ENCODE measurements at regions not wholly inside any gene's neighbourhood (a gene's known extent, or its start where the extent isn't known, plus 50 kb on each side); places are given as distances from the start of the nearest gene placed in this dataset.

DNA sequence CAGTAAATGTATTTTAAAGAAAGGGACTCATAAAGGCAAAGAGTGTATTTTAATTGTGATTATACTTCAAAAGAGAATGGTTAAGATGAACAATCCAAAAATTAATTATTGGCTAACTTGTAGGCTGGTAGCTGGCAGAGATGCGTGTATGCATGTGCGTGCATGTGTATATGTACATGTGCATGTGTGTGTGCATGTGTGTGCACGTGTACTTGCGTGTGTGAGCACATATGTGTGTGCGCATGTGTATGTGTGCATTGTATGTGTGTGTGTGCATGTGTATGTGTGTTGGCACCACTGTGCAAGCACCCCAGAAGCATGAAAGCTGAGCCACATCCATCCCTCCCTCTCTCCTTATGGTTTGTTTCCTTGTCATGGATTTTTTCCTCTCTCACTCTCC lies 83.0 kb upstream of the SLC1A3 start:
- TF ChIP-seq, protein P1, sequence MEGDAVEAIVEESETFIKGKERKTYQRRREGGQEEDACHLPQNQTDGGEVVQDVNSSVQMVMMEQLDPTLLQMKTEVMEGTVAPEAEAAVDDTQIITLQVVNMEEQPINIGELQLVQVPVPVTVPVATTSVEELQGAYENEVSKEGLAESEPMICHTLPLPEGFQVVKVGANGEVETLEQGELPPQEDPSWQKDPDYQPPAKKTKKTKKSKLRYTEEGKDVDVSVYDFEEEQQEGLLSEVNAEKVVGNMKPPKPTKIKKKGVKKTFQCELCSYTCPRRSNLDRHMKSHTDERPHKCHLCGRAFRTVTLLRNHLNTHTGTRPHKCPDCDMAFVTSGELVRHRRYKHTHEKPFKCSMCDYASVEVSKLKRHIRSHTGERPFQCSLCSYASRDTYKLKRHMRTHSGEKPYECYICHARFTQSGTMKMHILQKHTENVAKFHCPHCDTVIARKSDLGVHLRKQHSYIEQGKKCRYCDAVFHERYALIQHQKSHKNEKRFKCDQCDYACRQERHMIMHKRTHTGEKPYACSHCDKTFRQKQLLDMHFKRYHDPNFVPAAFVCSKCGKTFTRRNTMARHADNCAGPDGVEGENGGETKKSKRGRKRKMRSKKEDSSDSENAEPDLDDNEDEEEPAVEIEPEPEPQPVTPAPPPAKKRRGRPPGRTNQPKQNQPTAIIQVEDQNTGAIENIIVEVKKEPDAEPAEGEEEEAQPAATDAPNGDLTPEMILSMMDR (conservative IDR thresholded peaks at IDR 0.05), result no peak
- H3K27ac ChIP-seq (ENCODE audit: low read depth, low read length), result no peak overlapping the region
- Mint-ChIP-seq H3K27me3 (ENCODE audit: insufficient read depth) (no peaks in the 10 kb centered on the region), H3K36me3 (ENCODE audit: low read depth) (no peaks in the 10 kb centered on the region), H3K9me3 (no peaks in the 10 kb centered on the region), H3K4me1 (peaks cover 7% of the 10 kb centered on the region), H3K27ac (no peak overlapping the region), H3K4me3 (no peak overlapping the region)
- WGBS, 2 experiments (ENCODE audit: insufficient coverage in 1 of 2, insufficient read length in 1 of 2), result 83 to 93% methylated on average over 3 to 5 of the region's 5 CpGs
- H3K9me3 ChIP-seq (ENCODE audit: control insufficient read depth, low read length), result no peaks in the 10 kb centered on the region
- no peak for DNase-seq
- no peaks in the 10 kb centered on the region for H3K36me3 ChIP-seq (ENCODE audit: control insufficient read depth, insufficient read depth, low read length)
- no peaks in the 10 kb centered on the region for H3K27me3 ChIP-seq (ENCODE audit: control insufficient read depth, insufficient read depth, low read length, poor library complexity, severe bottlenecking)
- no peak overlapping the region for H3K4me3 ChIP-seq (ENCODE audit: low read length)
- no peaks in the 10 kb centered on the region for H3K4me1 ChIP-seq (ENCODE audit: control insufficient read depth, insufficient read depth, low read length)
- H3K9ac ChIP-seq (ENCODE audit: extremely low read depth, low read length, poor library complexity, severe bottlenecking), result no peak overlapping the region

DNA sequence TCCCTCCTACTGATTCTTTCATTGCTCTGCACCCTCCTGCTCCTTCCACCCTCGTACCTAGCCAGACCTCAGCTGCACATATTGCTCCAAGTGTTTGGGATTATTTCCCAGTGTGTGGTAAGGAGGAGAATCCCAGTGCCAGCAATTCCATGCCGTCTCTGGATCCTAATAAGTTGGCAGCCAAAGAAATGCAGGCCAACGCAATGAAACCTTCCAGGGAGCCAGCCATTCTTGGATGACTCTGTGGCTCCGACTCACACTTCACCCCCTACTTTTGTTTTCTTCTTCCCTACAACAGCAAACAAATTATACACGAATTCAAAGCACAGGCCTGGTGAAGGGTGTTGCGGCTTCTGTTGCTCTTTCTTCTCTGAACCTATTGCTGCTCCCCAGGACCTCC lies 82.5 kb upstream of the SLC1A3 start:
- Histone ChIP-seq H3K4me1 (ENCODE audit: control insufficient read depth, insufficient read depth, low read length) (no peaks in the 10 kb centered on the region), H3K9me3 (ENCODE audit: control insufficient read depth, low read length) (no peaks in the 10 kb centered on the region), H3K9ac (ENCODE audit: extremely low read depth, low read length, poor library complexity, severe bottlenecking) (no peak overlapping the region), H3K36me3 (ENCODE audit: control insufficient read depth, insufficient read depth, low read length) (no peaks in the 10 kb centered on the region), H3K4me3 (ENCODE audit: low read length) (no peak overlapping the region), H3K27me3 (ENCODE audit: control insufficient read depth, insufficient read depth, low read length, poor library complexity, severe bottlenecking) (no peaks in the 10 kb centered on the region), H3K27ac (ENCODE audit: low read depth, low read length) (no peak overlapping the region)
- no peaks in the 10 kb centered on the region for H3K9me3 Mint-ChIP-seq
- peaks cover 7% of the 10 kb centered on the region for H3K4me1 Mint-ChIP-seq
- no peaks in the 10 kb centered on the region for H3K27me3 Mint-ChIP-seq (ENCODE audit: insufficient read depth)
- TF ChIP-seq, protein P1 (conservative IDR thresholded peaks at IDR 0.05), result no peak
- no peak for DNase-seq
- no peak overlapping the region for H3K27ac Mint-ChIP-seq
- no peak overlapping the region for H3K4me3 Mint-ChIP-seq
- WGBS, 2 experiments (ENCODE audit: insufficient coverage in 1 of 2, insufficient read length in 1 of 2), result 87 to 100% methylated on average over 2 to 6 of the region's 6 CpGs
- no peaks in the 10 kb centered on the region for H3K36me3 Mint-ChIP-seq (ENCODE audit: low read depth)

DNA sequence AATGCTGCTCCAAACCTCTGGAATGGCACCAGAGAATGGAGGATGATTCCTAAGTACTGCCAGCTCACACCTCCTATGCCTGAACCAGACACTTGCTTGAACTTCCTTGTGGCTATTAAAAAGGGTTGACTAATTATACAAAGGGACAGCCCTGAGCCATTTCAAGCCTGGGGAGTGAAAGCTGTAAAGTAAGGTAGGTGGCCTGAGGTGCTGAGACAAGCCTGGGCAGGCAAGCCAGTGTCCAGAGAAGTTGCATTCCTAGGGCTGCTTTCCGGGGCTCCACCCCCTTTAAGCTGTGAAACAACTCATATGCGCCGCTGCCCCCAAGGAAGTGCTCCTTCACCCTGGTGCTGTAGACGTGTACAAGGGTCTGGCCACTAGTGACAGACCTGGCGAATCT lies 79.9 kb upstream of the SLC1A3 start:
- no peaks in the 10 kb centered on the region for H3K9me3 Mint-ChIP-seq
- H3K4me1 Mint-ChIP-seq, result peaks cover 7% of the 10 kb centered on the region
- DNase-seq, result no peak

More for the DNA sequence above, 79.9 kb upstream of the SLC1A3 start:
- Histone ChIP-seq H3K4me3 (ENCODE audit: low read length) (no peak overlapping the region), H3K9ac (ENCODE audit: extremely low read depth, low read length, poor library complexity, severe bottlenecking) (no peak overlapping the region), H3K4me1 (ENCODE audit: control insufficient read depth, insufficient read depth, low read length) (no peaks in the 10 kb centered on the region), H3K27me3 (ENCODE audit: control insufficient read depth, insufficient read depth, low read length, poor library complexity, severe bottlenecking) (no peaks in the 10 kb centered on the region), H3K9me3 (ENCODE audit: control insufficient read depth, low read length) (no peaks in the 10 kb centered on the region), H3K27ac (ENCODE audit: low read depth, low read length) (no peak overlapping the region), H3K36me3 (ENCODE audit: control insufficient read depth, insufficient read depth, low read length) (no peaks in the 10 kb centered on the region)
- WGBS, 2 experiments (ENCODE audit: insufficient coverage in 1 of 2, insufficient read length in 1 of 2), result 90 to 94% methylated on average over 5 of the region's 5 CpGs
- Mint-ChIP-seq H3K4me3 (no peak overlapping the region), H3K27ac (no peak overlapping the region), H3K27me3 (ENCODE audit: insufficient read depth) (peaks cover 3% of the 10 kb centered on the region), H3K36me3 (ENCODE audit: low read depth) (no peaks in the 10 kb centered on the region)
- TF ChIP-seq, protein P1 (conservative IDR thresholded peaks at IDR 0.05), result no peak
